ENCODE measurements at regions not wholly inside any gene's neighbourhood (a gene's known extent, or its start where the extent isn't known, plus 50 kb on each side); places are given as distances from the start of the nearest gene placed in this dataset.

DNA sequence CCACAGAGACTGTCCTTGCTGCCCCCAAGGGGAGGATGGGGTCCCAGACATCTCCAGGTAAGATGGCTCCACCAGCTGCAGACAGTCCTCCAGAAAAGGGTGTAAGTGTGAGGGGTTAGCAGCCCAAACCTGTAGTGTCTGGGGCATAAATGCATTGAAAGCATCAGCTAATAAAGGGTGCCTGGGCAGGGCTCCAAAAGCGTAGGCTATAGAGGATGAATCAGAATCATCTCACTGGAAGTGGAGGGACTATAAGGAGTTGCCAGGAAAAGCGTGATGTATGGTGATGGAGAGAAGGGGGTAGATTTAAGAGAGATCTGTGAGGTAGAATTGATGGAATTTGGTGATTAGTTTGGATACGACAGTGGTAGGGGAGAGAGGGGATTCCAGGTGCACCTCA lies 79.9 kb upstream of the ONECUT1 start:
- 51 to 62% (median 60%) methylated on average over 3 of the region's 3 CpGs for WGBS, 3 donors
- DNase-seq = no peak
- no peak overlapping the region for H3K27ac ChIP-seq
- no peaks in the 10 kb centered on the region for H3K36me3 ChIP-seq
- TF ChIP-seq, protein P1, sequence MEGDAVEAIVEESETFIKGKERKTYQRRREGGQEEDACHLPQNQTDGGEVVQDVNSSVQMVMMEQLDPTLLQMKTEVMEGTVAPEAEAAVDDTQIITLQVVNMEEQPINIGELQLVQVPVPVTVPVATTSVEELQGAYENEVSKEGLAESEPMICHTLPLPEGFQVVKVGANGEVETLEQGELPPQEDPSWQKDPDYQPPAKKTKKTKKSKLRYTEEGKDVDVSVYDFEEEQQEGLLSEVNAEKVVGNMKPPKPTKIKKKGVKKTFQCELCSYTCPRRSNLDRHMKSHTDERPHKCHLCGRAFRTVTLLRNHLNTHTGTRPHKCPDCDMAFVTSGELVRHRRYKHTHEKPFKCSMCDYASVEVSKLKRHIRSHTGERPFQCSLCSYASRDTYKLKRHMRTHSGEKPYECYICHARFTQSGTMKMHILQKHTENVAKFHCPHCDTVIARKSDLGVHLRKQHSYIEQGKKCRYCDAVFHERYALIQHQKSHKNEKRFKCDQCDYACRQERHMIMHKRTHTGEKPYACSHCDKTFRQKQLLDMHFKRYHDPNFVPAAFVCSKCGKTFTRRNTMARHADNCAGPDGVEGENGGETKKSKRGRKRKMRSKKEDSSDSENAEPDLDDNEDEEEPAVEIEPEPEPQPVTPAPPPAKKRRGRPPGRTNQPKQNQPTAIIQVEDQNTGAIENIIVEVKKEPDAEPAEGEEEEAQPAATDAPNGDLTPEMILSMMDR (IDR thresholded peaks at IDR 0.05) = no peak
- TF ChIP-seq EP300 (IDR thresholded peaks at IDR 0.05) = no peak
- no peak for TF ChIP-seq POLR2A (IDR thresholded peaks at IDR 0.05)
- no peaks in the 10 kb centered on the region for H3K9me3 ChIP-seq
- H3K4me3 ChIP-seq = no peak overlapping the region
- H3K27me3 ChIP-seq = no peaks in the 10 kb centered on the region
- no peaks in the 10 kb centered on the region for H3K4me1 ChIP-seq (ENCODE audit: insufficient read depth)
- intact Hi-C loops (cut with DNase I) = no loop called here

DNA sequence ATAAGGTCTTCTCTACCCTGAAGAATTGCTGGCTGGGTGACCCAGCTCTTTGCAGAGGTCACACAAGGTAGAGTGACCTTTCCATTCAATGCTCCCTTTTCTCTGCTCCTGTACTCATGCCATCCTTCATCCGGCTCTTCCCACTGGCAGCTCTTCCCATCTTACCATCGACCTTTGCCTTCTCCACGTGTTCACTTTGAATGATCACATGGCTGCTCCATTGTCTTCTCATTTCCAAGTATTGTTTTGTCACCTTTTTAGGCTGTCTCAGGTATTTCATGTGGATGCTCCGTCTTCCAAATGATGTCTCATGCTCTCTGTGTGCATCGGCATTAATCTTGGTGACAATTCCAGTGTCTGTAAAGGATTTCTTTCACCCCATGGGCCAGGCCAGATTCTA lies 76.6 kb upstream of the ONECUT1 start:
- H3K36me3 ChIP-seq = no peaks in the 10 kb centered on the region
- 72 to 73% (median 73%) methylated on average over 5 of the region's 5 CpGs for WGBS, 3 donors

GRCh38 chr15:52862677-52863076 lies 72.5 kb upstream of the ONECUT1 start:
- intact Hi-C loops (cut with DNase I) = no loop called here
- H3K27me3 ChIP-seq = no peaks in the 10 kb centered on the region
- no peak overlapping the region for H3K4me3 ChIP-seq
- H3K27ac ChIP-seq = no peak overlapping the region
- no peak for DNase-seq
- H3K9me3 ChIP-seq = no peaks in the 10 kb centered on the region
- no peaks in the 10 kb centered on the region for H3K4me1 ChIP-seq (ENCODE audit: insufficient read depth)
- TF ChIP-seq POLR2A (IDR thresholded peaks at IDR 0.05) (no peak), EP300 (IDR thresholded peaks at IDR 0.05) (no peak)
- TF ChIP-seq, protein P1 (IDR thresholded peaks at IDR 0.05) = no peak
- no peaks in the 10 kb centered on the region for H3K36me3 ChIP-seq
- 60 to 66% (median 64%) methylated on average over 7 of the region's 7 CpGs for WGBS, 3 donors

More for the DNA sequence above, 76.6 kb upstream of the ONECUT1 start:
- Histone ChIP-seq H3K27ac (no peak overlapping the region), H3K27me3 (no peaks in the 10 kb centered on the region), H3K4me3 (no peak overlapping the region), H3K9me3 (no peaks in the 10 kb centered on the region), H3K4me1 (ENCODE audit: insufficient read depth) (no peaks in the 10 kb centered on the region)
- DNase-seq = no peak
- TF ChIP-seq POLR2A (IDR thresholded peaks at IDR 0.05) = no peak
- TF ChIP-seq, protein P1 (IDR thresholded peaks at IDR 0.05) = no peak
- no peak for TF ChIP-seq EP300 (IDR thresholded peaks at IDR 0.05)
- intact Hi-C loops (cut with DNase I) = no loop called here

- Histone ChIP-seq H3K4me1 (ENCODE audit: insufficient read depth) (no peaks in the 10 kb centered on the region), H3K9me3 (no peaks in the 10 kb centered on the region), H3K4me3 (no peak overlapping the region), H3K27ac (no peak overlapping the region), H3K27me3 (no peaks in the 10 kb centered on the region), H3K36me3 (no peaks in the 10 kb centered on the region)
- no peak for DNase-seq
- 11 to 29% (median 23%) methylated on average over 9 of the region's 9 CpGs for WGBS, 3 donors
- intact Hi-C loops (cut with DNase I) = no loop called here
- TF ChIP-seq POLR2A (IDR thresholded peaks at IDR 0.05) = no peak
- TF ChIP-seq EP300 (IDR thresholded peaks at IDR 0.05) = no peak
- TF ChIP-seq, protein P1 (IDR thresholded peaks at IDR 0.05) = no peak
Measured at GRCh38 chr15:52858782-52859176, 68.6 kb upstream of the ONECUT1 start.
